ENCODE measurements at regions not wholly inside any gene's neighbourhood (a gene's known extent, or its start where the extent isn't known, plus 50 kb on each side); places are given as distances from the start of the nearest gene placed in this dataset.

DNA sequence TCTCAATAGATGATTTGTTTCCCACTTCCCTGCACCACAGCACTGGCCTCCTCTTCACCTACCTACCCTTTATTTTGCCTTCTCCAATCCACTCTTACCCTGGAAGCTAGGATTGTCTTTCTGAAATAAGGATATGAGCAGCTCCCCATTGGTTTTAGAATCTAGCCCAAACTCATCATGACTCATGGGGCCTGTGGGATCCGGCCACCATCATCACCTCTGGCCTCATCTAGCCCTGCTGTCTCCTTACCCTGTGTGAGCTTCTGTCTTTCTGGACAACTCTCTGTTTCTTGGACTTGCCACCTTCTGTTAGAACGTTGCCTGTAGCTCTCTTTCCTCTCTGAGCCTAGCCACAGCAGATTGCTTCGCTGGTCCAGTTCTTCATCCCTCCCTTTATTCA lies 277.1 kb downstream of the PAX1 start:
- TF ChIP-seq POLR2A (IDR thresholded peaks at IDR 0.05; ENCODE audit: low read length) (no peak), GATA1 (IDR thresholded peaks at IDR 0.05; ENCODE audit: low read depth, low read length) (no peak)

Data from erythroblast (primary cell).